GM13976 (cell line): ENCODE measurements at regions not wholly inside any gene's neighbourhood (a gene's known extent, or its start where the extent isn't known, plus 50 kb on each side); places are given as distances from the start of the nearest gene placed in this dataset.

Source experiments
- DNase-seq: peaks from one replicate; pipeline ENCODE4 v3.0.0; 2012; ENCODE audit warnings: low spot score
- CTCF ChIP-seq: IDR thresholded peaks from 2 replicates; pipeline ENCODE4 v1.5.1; 2012; ENCODE audit warnings: borderline replicate concordance, mild to moderate bottlenecking; ENCODE audit not compliant: insufficient read depth; ENCODE audit errors: extremely low read depth, missing control alignments, control extremely low read depth
- in situ Hi-C: fragments of 300-500 bp; cut with MboI; formaldehyde crosslinking; loops from one replicate; pipeline ENCODE4 v1.12.0; 2022; ENCODE audit warnings: low sequenced_read_pairs, mixed read lengths, inconsistent platforms; ENCODE audit not compliant: unreplicated experiment

DNA sequence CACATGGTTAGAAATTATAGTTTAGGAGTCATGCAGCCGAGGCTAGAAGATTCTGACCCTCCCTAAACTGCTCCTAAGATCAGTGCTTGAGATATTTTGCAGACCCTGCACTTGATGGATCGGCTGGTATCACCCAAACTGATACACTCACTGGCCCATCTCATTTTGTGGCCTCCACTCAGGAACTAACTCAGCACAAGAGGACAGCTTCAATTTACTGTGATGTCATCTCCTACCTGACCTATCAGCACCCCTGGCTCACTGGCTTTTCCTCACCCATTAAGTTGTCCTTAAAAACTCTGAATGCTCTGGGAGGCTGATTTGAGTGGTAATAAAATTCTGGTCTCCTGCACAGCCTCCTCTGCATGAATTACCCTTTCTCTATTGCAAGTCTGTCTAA, 450.9 kb downstream of the PCDH10 start:
- TF ChIP-seq CTCF: no peak

GRCh38 chr4:133598779-133599178, 449.7 kb downstream of the PCDH10 start:
- no peak for DNase-seq
- TF ChIP-seq CTCF: no peak
- in situ Hi-C loops: no loop called here

More for the DNA sequence above, 450.9 kb downstream of the PCDH10 start:
- no peak for DNase-seq
- in situ Hi-C loops: no loop called here

GRCh38 chr4:133597251-133597650, 448.2 kb downstream of the PCDH10 start:
- in situ Hi-C loops: no loop called here
- TF ChIP-seq CTCF: no peak
- DNase-seq: no peak

DNA sequence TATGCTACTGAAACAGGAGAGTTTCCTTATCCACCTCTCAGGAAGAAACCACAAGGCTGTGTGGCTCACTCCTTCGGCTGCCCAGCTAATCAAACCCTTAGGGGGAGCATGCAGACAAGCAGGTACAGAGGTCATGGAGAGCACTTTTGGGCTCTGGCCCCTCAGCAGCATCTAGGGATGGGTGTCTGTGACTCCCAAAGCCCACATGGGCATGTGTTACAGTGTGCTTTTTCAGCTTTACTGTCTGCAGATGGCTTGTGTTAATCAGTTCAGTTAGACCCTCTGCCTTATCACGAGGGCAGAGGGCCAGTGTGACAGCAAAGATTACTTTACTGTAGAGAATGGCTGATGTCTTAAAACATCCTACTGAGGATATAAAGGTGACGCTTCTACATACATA, 447.4 kb downstream of the PCDH10 start:
- DNase-seq: no peak
- in situ Hi-C loops: no loop called here
- TF ChIP-seq CTCF: no peak

- in situ Hi-C loops: no loop called here
- TF ChIP-seq CTCF: no peak
- DNase-seq: no peak
These were observed 445.5 kb downstream of the PCDH10 start for GRCh38 chr4:133594390-133595207.

GRCh38 chr4:133593764-133594163, 444.7 kb downstream of the PCDH10 start:
- in situ Hi-C loops: no loop called here
- no peak for TF ChIP-seq CTCF
- DNase-seq: no peak

GRCh38 chr4:133592591-133592990, 443.5 kb downstream of the PCDH10 start:
- in situ Hi-C loops: no loop called here
- no peak for DNase-seq
- TF ChIP-seq CTCF: no peak
